ENCODE measurements at regions not wholly inside any gene's neighbourhood (a gene's known extent, or its start where the extent isn't known, plus 50 kb on each side); places are given as distances from the start of the nearest gene placed in this dataset.
"Not testable (repeated sequence)": the region's sequence is repeated elsewhere in the genome, so short reads cannot be mapped to it uniquely, and the experiment has no call there.

- DNase-seq: no peak
Observed at GRCh38 chr16:7791028-7791590, 458.5 kb downstream of the RBFOX1 start.

- no peak for DNase-seq
Observed at GRCh38 chr16:7775072-7775488, 442.4 kb downstream of the RBFOX1 start.

GRCh38 chr16:7772722-7773121 is 440.1 kb downstream of the RBFOX1 start:
- DNase-seq: no peak

- not testable (repeated sequence) for DNase-seq
Observed at GRCh38 chr16:7769091-7769490, 436.4 kb downstream of the RBFOX1 start.

- DNase-seq: no peak
Observed at GRCh38 chr16:7765079-7765550, 432.5 kb downstream of the RBFOX1 start.

- DNase-seq: no peak
Observed at GRCh38 chr16:7763111-7763510, 430.5 kb downstream of the RBFOX1 start.
